Caki2 (cell line): ENCODE measurements at regions not wholly inside any gene's neighbourhood (a gene's known extent, or its start where the extent isn't known, plus 50 kb on each side); places are given as distances from the start of the nearest gene placed in this dataset.

Experiments
- DNase-seq: peaks from one replicate; pipeline ENCODE4 v3.0.0-alpha.2; 2015; ENCODE audit warnings: low read depth
- in situ Hi-C: cut with HindIII; loops from 2 replicates; pipeline ENCODE4 v1.10.0; 2016; ENCODE audit warnings: low sequenced_read_pairs, low pct_unique_long_range_greater_than_20kb, mixed read lengths

DNA sequence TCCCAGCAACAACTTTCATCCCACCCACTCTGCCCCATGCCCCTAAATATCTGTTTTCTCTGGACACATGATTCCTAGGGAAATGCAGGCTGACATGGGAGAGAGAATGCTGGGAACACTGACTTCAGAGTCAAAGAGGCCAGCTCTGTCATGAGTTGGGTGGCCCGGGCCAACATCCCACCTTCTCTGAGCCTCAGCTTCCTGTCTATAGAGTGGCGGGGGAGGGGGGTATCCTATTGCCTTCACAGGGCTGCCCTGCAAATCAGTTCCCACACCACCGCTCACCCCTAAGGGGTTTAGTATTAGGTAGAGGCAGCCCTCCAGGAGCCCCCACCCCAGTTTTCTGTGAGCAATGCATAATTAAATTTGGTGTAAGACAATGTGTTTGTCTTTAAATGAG is 175.0 kb upstream of the NCAM1 start:
- no peak for DNase-seq
- in situ Hi-C loops = no loop called here

DNA sequence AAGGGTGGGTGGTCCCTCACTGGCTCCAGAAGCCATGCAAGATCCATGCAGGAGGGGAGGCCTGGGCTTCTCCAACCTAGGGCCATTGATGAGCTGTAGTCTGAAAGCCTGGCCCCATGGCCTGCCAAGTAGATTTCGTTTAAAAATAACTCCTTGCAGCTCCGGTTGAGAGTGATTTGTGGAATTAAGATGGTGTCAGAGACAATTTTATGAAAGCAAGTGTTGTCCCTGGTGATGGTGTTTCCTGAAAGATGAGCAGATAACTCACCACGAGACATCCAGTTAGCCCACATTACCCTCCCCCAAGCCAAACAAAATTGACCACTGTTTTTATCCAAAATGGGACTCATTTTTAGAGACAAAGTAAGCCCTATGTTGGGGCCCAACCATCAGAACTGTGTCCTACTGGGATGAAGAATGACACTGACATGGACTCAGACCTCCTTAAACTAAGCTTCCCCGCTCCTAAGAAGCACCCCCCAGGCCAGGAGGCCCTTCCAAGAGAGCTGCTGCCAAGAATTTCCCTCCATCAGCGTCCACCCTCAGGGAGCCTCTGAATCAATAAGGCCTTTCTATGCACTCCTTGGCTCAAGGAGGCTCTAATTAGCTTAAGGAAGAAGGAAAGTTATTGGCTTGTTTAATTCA is 174.2 kb upstream of the NCAM1 start:
- in situ Hi-C loops = no loop called here

DNA sequence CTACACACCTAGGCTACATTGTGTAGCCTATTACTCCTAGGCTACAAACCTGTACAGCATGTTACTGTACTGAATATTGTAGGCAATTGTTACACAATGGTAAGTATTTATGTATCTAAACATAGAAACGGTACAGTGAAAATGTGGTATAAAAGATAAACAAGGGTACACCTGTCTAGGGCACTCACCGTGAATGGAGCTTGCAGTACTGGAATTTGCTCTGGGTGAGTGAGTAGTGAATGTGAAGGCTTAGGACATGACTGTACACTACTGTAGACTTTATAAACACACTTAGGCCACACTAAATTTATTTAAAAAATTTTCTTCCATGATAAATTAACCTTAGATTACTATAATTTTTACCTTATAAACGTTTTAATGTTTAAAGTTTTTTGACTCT is 171.7 kb upstream of the NCAM1 start:
- in situ Hi-C loops = no loop called here
- no peak for DNase-seq

More for the DNA sequence above, 174.2 kb upstream of the NCAM1 start:
- DNase-seq = no peak

DNA sequence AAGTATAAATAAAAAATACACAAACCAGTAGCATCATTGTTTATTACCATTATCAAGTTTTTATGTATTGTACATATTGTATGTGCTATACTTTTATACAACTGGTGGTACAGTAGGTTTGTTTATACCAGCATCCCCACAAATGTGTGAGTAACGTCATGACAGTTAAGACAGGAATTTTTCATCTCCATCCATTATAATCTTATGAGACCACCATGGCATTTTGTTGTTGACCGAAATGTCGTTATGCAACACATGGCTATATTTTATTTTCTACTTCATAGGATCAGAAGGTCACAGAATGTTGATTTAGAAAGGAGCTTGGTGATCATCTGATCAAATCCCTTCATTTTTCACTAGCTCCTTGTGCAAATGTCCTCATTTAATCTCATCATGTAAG is 170.9 kb upstream of the NCAM1 start:
- in situ Hi-C loops = no loop called here
- DNase-seq = no peak

DNA sequence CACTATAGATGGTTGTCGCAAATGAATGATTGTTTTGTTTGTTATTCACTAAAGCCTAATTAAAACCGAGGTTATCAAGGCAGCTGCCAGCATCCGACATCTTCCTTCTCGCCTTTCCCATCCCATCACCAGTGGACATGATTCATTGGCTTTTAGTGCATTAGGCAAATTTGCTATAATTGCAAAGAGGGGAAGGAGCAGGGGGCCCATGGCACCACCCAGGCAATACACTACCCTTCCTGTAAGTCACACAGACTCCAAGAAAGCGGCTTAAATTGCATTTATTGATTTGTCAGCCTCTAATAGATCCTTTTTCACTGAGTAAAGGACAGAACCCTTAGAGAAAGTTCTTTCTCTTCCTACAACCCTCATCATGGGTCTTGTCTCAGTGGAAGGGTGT is 169.2 kb upstream of the NCAM1 start:
- no peak for DNase-seq
- in situ Hi-C loops = no loop called here

DNA sequence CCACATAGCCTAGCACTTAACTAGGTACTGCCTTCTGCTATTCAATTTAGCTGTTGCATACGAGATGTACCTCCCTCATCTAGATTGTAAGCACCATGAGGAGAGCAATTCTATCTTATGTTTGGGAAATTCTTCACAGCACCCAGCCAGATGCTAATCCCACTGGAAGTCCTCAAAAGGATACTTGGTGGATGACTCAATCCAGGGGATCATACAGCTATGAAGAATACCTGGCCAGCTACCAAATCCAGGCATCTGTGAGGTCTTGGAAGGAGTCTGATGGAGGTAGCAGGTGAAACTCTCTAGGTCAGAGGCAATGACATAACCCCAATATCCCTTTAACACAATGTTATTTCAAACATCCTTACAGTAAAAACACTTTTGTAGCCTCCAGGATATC is 167.8 kb upstream of the NCAM1 start:
- no peak for DNase-seq
- in situ Hi-C loops = no loop called here

DNA sequence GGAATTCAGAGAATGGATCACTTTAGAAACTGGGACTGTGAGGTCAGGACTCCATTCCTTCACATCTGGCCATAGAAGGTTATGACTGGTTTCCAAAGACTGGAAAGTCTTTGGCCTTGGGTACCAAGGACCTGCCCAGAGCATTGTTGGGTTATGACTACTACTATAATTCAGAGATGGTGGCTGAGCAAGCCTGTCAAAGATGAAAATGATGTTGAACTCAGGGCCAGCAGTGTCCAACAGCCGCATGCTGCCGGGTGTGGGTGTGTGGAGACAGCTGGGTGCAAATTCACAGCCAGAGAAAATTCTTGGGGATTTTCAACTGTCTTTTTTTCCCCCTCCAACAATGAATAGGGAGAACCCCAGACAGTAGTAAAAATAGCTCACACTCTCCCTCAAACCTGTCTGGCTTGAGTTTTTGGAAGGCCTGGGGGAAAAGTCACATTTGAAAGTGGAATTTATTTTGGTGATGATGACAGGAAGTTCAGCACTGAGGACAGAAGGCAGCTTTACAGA is 166.8 kb upstream of the NCAM1 start:
- in situ Hi-C loops = no loop called here
- DNase-seq = no peak

DNA sequence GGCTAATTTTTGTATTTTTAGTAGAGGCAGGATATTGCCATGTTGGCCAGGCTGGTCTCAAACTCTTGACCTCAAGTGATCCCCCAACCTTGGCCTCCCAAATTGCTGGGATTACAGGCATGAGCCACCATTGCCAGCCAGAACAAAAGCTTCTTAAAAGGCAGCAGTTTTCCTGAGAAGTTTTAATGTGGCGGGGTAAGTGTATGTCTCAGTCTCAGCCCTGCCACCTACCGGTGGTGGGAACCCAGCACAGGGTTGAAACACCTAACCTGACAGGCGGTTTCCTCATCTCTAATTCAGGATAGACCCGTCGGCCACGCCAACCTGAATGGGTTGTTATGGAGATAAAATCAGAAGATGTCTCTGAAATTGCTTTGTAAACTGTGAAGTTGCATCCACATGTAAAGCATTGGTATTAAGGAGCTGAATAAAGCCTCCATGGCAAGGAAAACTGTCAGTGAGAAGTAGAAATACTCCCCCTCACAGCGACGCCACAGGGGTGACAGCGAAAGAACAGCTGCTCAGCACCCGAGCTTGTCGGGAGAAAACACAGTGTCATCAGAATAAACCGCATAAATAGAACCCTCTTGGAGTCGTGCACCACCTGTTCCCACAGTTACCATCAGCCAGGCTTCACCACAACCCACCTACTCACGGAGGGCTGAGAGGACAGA is 165.9 kb upstream of the NCAM1 start:
- in situ Hi-C loops = no loop called here
- no peak for DNase-seq

DNA sequence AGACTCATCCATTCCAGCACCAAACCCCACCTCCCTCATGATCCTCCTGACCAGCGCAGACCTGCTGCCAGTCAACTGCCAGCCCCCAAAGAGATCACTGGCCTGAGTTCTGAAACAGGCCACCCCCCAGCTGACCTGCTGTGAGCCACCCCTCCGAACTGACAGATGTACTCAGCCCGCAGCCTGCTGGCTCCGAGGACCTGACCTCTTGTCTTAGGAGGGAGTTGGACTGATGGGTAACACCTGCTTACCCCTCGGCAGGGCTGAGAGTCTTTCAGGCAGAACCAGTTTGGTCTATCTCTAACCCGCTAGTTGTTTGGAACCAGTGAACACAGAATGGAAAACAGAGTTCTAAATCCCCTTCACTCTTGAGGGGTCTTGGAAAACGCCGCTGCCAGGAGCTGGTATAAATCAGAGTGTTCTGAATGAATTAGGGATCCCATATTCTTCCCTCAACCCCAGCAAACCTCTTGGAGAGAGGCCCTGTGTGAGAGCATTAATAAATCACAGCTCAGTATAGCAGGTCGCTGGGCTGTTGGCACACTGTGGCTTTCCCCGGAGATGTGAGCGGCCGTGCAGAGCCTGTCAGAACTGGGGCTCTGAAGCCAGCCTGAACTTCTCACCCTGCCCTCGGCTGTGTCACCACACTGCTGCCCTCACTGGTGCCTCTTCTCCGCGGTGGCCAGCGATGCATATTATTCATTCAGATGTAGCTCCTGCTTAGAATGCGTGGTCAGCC is 165.1 kb upstream of the NCAM1 start:
- in situ Hi-C loops = no loop called here

DNA sequence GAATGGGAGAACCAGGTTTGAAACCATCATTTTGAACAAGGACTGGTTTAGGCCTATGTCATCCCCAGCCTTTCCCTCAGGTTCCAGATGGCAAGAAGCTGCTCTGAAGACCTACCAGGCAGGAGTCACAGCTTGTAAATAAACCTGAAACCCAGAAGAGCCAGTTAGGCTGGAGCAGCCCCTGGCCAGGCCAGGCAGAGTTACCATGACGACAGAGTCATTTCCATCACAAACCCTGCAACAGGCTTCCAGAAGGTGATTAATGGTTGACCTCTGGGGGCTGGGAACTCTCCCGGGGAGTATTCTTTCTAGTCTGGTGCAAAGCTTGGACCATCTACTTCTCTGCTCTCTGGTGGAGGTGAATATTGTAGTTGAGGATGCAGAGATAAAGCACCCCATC is 164.1 kb upstream of the NCAM1 start:
- peak; percentile 35 for DNase-seq
- in situ Hi-C loops = no loop called here

More for the DNA sequence above, 165.1 kb upstream of the NCAM1 start:
- DNase-seq = peak; percentile 82

DNA sequence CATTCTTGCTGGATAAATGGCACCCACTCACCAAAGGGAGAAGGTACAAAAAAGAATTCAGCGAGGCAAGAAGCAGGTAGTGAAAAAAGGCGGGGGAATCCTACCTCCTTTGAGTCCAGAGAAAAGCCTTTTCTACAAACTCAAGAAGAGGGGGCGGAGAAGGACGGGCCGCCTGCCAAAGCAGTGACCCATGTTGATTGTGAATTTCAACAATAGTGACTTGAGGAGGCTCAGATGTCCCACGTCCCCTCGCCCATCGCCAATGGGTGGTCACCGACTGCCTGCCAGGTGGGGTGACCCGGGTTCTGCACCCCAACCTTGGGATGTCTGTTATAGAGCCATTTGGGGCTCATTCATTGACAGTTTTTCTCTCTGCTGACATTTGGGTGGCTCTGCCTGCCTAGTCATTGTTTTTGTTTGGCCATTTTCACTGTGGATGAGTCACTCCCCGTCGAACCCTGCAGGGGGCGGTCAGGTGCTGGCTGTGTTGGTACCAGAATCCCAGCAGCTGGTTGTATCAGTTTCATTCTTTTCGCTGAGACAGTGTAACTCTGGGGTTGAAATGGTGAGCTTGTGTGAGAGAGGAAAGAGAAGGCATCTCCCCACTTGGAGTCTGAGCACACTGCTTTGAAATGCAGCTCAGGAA is 163.4 kb upstream of the NCAM1 start:
- in situ Hi-C loops = no loop called here

DNA sequence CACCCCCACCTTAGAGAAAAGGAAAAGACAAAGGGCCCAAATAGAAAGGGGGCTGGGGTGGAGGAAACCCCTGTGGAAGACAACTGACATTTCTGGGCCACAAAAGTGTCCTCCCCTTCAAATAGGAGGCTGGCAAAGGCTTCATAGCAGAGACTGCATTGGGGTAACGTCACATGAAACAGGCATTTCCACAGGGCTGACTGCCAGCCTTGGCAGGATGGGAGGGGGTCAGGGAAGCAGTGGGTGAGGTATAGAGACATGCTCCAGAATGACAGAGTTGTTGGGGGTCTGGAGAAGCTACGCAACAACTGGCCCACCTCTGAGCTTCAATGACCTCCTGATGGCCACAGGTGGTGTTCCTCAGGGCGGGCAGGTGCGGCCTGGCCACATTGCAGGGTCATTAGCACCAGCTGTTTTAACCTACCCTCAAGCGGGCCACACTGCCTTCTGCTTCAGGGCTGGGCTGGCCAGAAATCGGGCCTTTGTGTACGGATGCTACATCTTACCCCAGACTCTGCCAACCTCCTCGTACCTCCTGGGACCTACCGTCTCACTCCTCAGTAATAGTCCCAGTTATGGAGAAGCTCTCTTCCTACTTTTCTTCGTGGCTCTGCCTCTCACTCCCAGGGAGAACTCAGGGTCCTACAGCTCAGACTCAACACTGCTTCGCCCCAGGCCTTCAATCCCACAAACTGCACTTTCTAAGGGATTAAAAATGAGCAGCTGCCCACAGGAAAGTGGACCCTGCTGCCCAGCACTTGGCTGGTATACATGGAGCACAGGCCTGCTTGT is 160.0 kb upstream of the NCAM1 start:
- in situ Hi-C loops = no loop called here
- DNase-seq = no peak

More for the DNA sequence above, 163.4 kb upstream of the NCAM1 start:
- DNase-seq = peak; percentile 71

DNA sequence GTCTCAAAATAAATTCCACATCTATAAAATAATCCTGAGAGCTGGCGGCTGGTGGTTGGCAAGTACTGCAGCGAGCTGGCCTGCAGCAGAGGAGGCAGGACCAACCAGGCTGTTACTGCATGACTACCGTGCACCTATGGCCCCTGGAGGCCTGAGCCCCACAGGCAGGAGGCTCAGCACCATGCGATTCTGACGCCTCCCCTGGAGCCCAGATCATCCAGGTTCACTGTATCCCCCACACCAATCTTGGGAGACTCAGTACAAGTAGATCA is 159.5 kb upstream of the NCAM1 start:
- in situ Hi-C loops = no loop called here
- DNase-seq = no peak

DNA sequence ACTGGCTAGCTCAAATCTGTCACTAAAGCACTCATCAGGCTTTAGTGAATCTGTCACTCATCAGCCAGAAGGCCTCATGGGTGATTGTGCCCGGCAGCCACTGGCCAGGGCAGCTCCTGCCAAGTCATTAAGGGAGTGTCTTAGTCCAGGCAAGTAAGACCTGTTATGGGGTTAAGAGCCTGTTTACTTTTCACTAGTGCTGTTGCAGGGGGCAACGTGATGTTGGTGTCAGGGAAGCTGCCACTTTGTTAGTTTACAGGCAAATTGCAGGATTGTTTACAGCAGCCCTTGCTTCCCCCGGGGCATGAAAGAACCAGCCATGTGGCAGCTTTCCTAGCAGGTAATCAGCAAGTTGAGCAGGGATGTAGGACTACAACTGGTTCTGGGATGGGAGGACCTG is 155.6 kb upstream of the NCAM1 start:
- no peak for DNase-seq
- in situ Hi-C loops = no loop called here

DNA sequence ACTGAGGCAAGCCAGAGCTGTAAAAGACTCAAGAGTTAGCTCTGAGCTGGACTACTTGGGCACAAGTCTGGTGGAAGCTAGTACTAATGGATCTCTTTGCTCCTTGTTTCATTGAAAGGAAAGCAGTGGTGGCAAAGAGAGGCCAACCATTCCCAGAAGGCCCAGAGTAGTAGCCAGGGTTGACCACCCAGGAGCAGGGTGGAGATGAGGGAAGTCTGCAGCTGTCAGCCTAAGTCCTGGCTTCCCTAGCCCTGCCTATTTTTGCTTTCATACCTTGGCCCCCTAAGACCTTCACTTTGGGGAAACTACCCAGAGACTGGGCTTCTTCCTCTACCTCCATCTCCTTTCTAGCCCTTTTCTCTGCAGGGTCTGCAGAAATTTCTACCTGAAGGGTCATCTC is 155.0 kb upstream of the NCAM1 start:
- in situ Hi-C loops = no loop called here

DNA sequence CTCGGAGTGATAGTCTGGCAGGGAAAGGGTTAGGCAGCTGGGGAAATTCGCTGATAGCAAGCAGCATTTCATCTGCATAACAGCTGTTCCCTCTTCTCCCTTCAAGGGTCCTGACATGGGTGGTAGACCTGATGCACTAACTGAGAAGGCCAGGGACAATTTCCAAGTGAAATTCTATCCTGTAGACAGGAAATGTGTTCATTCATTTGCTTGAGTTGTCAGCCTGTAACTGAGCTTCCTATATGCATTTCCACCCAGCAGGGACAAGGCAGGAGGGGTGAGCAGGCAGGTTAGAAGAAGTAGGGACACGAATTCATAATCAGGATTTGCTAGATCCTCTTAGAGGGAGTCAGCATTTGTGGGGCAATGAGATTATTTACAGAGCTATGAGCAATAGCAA is 154.3 kb upstream of the NCAM1 start:
- in situ Hi-C loops = no loop called here

More for the DNA sequence above, 155.0 kb upstream of the NCAM1 start:
- DNase-seq = no peak

DNA sequence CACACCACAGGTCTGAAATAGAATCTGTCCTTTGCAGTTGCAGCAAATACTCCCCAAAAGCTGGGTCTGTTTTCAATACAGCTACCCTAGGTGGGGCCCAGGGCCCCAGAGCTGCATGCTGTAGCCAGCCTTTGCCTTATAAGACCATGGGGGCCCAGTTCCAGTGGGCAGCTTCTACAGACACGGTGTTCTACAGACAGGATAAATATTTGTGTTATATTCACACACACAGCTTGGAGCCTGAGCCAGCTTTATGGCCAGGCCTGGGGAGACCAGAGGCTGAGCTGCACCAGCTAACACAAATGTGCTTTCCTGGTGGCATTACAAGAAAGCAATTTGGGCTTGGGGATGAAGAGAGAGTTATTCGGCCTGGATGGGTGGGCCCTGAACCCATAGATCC is 151.8 kb upstream of the NCAM1 start:
- DNase-seq = no peak
- in situ Hi-C loops = no loop called here

More for the DNA sequence above, 154.3 kb upstream of the NCAM1 start:
- DNase-seq = no peak

DNA sequence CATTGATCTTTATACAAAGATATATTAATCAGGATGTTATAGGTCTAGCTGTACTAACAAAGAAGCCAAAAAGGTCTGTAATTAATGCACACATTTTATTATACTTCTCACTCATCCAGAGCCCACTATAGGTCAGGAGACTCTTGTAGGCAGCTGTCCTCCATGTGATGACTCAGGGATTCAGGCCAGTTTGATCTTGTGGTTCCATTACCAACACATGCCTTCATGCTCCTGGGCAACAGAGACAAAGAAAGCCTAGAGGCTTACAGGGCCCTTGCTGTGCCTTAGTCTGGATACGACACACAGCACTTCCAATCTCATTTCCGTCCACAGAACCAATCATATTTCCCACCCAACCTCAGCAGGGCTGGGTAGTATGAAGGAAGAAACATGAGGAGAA is 150.3 kb upstream of the NCAM1 start:
- no peak for DNase-seq
- in situ Hi-C loops = no loop called here
